GDM1 (cell line): ENCODE measurements at regions not wholly inside any gene's neighbourhood (a gene's known extent, or its start where the extent isn't known, plus 50 kb on each side); places are given as distances from the start of the nearest gene placed in this dataset.
A peak's percentile ranks its signal among the peaks of the same experiment; 100 is the strongest.
"Not testable (repeated sequence)": the region's sequence is repeated elsewhere in the genome, so short reads cannot be mapped to it uniquely, and the experiment has no call there.

Experiments used
- DNase-seq: peaks from one replicate; lab custom pipeline; 2025; lab: John Stamatoyannopoulos, UW

DNA sequence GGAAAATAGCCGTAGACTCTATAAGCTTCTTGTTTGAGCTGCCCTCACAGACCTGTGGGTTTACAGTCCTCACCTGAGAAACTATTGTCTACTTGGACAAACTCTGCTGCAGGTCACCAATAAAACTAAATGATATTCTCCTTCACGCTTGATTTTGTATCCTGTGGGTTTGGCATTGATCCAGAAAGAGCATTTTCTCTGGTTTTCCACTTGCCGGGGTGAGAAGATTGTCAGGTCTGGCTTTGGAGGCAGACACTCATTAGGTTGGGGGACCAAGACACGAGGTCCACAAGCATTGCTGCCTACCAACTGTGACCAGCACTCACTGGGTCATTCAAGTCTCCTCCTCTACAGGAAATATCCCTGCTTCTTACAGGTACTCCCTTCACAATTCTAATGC is 68.5 kb downstream of the CDC14C start:
- no peak for DNase-seq

- peak; percentile 43 for DNase-seq
These were observed 77.3 kb downstream of the CDC14C start for GRCh38 chr7:49001610-49002033.

DNA sequence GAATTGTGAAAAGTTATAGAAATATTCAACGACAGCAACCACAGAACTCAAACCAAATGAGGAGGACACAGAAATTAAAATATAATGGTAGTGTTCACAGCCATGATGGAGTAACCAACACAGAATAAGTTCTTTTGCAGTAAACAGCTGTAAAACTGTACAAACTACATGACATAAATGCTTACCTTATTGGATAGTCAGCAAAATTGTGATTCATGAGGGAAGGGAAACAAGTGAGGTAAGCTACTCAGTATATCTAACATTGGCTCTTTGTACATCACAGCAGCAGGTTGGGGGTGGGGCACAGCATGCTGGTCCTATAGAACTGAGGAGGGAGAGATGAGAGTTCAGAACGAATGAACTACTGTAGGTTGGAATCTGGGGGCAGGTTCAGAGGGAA is 86.4 kb downstream of the CDC14C start:
- DNase-seq, result no peak

DNA sequence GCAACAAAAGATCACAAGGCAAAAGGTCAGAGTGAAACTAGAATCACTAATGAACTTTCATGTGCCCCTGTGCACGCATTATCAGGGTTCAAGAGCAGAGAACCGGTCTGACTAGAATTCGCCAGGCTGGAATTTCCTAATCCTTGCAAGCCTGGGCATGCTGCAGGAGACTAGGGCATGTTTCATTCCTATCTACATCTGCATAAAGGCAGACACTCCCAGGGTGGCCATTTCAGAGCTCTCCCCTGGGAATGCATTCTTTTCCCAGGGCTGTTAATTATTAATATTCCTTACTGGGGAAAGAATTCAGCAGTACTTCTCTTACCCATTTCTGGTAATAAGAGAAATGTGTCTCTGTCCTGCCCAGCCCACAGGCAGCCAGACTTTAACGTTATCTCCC is 90.5 kb downstream of the CDC14C start:
- DNase-seq, result no peak

DNA sequence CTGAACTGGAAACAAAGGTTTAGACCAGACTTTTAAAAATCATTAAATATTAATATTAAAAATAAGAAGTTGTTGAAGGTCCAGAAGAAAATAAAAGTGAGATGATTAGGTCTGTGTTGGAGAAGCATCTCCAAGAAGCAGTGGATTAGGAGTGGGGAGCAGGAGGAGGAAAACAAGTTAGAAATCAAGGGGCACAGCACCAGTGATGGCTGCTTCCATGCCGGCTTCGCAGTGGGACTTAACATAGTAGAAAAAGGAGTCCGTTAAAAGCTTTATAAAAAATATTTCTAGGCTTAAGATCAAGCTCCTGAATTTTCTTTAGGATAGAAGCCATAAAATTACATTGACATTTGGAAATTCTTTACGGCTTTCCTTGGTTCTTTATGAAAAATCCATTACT is 95.8 kb downstream of the CDC14C start:
- no peak for DNase-seq

- DNase-seq, result no peak
These were observed 98.1 kb downstream of the CDC14C start for GRCh38 chr7:49022448-49022847.

DNA sequence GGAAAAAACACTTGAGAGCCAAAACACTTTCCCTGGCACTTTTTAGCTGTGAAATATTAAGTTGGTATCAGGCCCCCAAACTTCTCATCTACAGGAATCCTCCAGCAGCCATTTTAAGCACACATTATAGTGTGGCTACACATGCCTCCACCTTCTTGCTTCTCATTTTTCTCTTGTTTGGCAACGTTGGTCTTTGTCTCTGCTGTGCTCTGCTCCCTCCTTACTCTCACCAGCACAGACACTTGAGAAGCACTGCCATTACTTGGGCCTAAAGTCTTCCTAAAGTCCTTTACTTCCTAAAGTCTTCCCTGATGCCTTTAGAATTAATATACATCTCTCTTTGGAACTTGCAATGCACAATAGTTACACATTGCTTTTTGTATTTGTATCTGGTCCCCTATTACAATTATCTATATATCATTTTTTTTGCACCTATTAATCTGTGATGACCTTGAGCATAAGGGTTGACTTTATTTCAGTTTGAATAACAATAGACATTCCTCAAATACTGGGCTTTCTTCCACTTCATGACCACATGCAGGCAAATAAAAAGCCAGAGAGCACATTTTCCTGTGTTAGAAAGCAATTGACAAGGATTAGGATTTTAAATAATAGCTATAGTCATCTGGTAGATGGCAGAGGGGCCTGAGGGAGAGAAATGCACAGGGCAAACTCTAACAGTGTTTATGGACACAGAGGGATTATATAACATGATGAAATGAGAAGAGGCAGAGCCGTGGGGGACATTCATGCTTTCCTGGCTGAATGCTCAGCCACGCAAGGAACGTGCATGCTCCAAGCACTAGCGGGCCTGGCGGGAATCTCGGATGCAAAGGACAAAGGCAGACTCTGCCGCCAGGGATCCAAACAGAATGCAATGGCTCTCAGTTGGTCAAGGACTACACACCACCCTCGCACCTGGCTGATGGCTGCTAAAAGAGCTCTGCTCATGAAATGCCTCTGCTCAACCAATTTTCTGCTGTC is 99.3 kb downstream of the CDC14C start:
- DNase-seq, result no peak

DNA sequence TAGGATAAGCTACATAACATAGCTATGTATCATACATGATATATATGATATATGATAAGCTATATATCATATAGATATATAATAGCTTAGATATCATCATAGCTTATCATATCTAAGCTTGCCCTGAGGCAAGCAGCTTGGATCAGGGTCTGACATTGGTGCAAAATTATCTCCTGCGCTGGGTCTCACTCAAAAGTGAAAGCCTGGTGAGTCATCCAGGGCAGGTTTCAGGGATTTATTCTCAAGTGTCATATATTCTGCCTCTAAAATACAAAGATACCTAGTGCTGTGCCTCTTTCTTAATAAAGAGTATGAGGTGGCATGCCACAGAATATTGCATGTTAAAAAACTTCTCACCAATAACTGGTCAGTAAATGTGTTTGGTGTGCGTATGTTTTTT is 105.9 kb downstream of the CDC14C start:
- DNase-seq, result no peak

- not testable (repeated sequence) for DNase-seq
These were observed 108.8 kb downstream of the CDC14C start for GRCh38 chr7:49033140-49033539.

- no peak for DNase-seq
These were observed 113.2 kb downstream of the CDC14C start for GRCh38 chr7:49037346-49038210.

- no peak for DNase-seq
These were observed 114.5 kb downstream of the CDC14C start for GRCh38 chr7:49038821-49039358.

DNA sequence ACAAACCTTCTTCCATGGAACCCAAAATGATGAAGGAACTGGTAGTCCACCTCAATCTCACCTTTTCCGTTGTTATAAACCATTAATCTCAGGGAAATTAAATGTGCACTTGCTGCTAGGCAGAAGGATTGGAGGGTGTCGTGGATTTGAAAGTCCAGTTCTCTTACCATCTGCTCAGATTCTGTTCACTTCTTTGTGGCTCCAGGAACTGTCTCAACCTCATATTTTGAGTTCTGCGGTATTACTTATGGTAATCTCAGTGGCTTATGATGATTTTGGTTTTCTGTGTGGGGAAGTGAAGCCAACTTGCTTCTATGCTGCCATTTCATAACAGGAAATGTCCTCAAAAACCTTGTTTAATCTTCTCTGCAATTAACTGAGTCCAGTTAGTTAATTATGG is 136.4 kb downstream of the CDC14C start:
- no peak for DNase-seq

DNA sequence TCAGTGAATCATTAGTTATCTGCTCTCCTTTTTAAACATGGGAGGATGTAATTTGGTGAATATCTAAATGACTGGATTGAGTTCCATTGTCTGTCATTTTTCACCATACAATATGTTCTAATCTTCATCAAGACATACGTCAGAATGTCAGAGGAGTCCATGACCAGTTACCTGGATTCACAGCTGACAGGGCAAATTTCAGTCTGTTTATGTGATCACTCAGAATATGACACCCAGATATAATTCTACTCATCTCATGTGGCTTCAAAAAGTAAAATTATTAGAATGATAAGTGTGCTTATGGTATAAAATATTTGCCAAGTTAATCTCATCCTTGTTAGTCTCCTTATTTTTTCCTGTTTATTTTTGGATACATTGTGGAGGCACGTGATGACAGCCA is 150.2 kb downstream of the CDC14C start:
- DNase-seq, result no peak

GRCh38 chr7:49080896-49081475 is 156.6 kb downstream of the CDC14C start:
- no peak for DNase-seq

GRCh38 chr7:49088017-49088416 is 163.7 kb downstream of the CDC14C start:
- DNase-seq, result no peak

- no peak for DNase-seq
These were observed 165.4 kb downstream of the CDC14C start for GRCh38 chr7:49089717-49090116.

GRCh38 chr7:49091089-49091488 is 166.7 kb downstream of the CDC14C start:
- DNase-seq, result no peak

DNA sequence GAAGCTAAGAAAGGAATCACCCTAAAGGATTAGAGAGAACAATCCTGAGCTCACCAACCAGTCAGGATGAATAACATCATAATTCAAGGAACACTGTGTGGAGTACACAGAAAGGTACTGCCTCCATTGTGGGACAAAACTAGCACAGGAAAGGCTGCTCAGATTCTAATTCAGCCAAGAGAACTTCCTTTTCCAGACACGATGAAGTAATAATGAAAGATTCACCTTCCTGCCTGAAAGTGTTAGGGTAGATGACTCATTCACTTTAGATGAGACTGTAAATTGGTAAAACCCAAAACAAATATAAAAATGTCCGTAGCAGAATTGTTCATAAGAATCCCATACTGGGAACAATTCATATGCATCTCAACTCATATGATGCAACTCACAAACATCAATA is 167.2 kb downstream of the CDC14C start:
- DNase-seq, result no peak

- DNase-seq, result no peak
These were observed 168.9 kb downstream of the CDC14C start for GRCh38 chr7:49093218-49093617.

GRCh38 chr7:49094866-49095265 is 170.5 kb downstream of the CDC14C start:
- no peak for DNase-seq

DNA sequence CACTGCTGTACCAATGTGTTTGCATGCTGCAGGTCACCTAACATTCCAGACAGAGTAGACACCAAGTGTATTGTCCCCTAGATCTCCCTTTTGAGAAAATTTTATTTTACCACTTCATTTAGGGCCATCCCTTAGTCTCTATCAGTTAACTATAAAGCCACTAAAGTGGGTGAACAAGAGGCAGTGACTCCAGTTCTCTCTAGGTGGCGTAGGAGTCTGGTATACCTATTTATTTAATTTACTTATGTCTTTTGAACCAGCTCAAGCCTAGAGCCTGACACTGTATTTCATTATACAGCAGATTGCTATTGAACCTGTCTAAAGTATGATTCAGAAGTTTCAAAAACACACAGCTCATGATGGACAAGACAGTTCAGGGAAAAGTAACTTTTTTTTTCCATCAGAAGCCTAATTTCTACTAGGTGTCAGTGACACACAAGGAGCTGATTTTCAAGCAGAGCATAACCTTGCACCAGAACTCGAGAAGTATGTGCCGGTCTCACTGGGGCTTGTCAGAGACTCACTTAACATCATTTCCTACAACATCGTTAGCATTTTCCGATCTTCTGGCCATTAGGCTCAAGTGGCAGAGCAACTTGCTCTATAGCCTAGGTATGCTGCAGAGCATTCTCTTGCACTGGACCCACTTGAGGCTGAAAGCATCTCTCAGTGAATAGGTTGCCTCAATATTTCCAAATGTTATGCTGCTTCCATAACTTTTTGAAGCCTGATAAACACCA is 175.4 kb downstream of the CDC14C start:
- no peak for DNase-seq
